GM20000 (cell line): ENCODE measurements at regions not wholly inside any gene's neighbourhood (a gene's known extent, or its start where the extent isn't known, plus 50 kb on each side); places are given as distances from the start of the nearest gene placed in this dataset.
A peak's percentile ranks its signal among the peaks of the same experiment; 100 is the strongest.

ENCODE experiments used
- DNase-seq: peaks from one replicate; pipeline ENCODE4 v3.0.0; 2012; ENCODE audit warnings: low spot score
- TF ChIP-seq, protein P1 (sequence below): IDR thresholded peaks from 2 replicates; pipeline ENCODE4 v1.5.1; 2012; ENCODE audit warnings: mild to moderate bottlenecking, control low read depth; ENCODE audit errors: extremely low read depth, missing control alignments

DNA sequence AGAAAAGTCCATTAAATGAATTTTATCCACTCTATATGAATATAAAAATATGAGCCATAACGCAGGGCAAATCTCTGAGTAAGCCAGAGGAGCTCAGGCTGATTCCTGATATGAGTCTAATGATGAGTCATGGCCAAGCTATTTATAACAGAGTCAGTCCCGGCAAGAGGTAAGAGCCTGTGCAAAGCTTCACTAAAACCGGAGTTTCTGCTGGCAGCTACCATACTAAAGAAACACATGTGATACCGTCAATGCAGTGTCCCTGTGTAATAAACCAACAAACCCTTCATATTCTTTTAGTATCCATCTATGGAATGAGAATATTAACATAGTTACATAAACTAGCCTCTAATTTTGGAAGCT lies 319.4 kb downstream of the KCNC2 start:
- peak; percentile 23 for DNase-seq
- TF ChIP-seq, protein P1, sequence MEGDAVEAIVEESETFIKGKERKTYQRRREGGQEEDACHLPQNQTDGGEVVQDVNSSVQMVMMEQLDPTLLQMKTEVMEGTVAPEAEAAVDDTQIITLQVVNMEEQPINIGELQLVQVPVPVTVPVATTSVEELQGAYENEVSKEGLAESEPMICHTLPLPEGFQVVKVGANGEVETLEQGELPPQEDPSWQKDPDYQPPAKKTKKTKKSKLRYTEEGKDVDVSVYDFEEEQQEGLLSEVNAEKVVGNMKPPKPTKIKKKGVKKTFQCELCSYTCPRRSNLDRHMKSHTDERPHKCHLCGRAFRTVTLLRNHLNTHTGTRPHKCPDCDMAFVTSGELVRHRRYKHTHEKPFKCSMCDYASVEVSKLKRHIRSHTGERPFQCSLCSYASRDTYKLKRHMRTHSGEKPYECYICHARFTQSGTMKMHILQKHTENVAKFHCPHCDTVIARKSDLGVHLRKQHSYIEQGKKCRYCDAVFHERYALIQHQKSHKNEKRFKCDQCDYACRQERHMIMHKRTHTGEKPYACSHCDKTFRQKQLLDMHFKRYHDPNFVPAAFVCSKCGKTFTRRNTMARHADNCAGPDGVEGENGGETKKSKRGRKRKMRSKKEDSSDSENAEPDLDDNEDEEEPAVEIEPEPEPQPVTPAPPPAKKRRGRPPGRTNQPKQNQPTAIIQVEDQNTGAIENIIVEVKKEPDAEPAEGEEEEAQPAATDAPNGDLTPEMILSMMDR, result no peak

DNA sequence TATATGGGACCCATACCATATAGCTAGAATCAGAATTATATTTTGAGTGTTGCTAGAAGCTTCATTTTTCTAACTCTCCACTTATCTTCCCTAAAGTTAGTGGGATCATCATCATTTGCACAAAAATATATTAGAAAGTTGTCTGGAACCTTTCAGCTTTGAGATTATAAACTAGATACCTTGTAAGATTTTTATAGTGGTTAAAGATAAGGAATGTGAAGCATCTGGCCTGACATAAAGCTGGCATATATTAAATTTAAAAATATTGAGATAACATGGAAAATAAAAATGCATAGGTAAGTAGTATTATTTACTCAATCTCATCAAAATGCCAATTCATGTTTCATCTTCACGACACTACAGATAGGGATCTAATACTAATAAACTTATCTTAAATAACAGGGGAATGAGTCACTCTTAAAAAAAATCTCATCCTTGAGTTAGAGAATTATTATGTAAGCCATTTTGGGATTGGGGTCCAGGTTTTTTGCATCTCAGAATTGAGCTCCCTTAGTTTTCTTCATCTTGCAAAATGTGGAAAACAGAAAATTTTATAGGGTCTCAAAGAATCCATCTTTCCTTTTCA lies 318.5 kb downstream of the KCNC2 start:
- TF ChIP-seq, protein P1, result no peak
- no peak for DNase-seq

DNA sequence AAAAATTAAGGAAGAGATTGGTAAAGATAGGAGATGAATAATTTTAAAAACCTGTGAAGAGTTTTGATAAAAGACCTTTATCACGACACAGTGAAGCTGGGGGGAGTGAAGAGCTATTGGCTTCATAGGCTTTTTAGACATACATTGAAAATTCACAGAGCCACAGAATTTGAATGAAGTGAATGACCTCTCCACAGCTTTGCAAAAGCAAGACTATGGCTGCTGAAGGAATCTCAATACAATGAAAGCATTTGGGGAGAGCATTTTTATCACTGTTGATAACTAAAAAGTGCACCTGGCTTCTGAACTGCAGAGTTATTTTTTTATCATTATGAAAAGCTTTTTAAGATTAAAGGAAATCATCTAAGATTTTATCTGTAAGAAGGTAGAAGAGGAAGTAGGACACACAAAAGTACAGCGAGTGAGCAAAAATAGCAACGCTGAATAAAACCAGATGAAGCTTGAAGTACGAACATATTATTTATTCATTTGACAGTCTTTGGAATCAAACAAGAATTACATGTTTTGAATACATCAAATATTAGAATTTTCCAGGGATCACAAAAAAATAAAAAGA lies 317.5 kb downstream of the KCNC2 start:
- TF ChIP-seq, protein P1, result no peak
- no peak for DNase-seq

DNA sequence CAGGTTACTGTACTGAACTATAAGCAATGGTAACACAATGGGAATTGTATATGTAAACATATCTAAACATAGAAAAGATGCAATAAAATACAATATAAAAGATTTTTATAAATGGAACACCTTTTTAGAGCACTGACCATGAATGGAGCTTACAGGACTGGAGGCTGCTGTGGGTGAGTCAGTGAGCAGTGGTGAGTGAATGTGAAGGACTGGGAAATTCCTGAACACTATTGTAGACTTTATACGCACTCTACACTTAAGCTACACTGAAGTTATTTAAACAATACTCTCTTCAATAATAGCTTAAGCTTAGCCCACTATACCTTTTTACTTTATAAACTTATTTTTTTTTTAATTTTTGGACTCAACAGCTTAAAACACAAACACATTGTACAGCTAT lies 313.5 kb downstream of the KCNC2 start:
- no peak for DNase-seq
- TF ChIP-seq, protein P1, result no peak

DNA sequence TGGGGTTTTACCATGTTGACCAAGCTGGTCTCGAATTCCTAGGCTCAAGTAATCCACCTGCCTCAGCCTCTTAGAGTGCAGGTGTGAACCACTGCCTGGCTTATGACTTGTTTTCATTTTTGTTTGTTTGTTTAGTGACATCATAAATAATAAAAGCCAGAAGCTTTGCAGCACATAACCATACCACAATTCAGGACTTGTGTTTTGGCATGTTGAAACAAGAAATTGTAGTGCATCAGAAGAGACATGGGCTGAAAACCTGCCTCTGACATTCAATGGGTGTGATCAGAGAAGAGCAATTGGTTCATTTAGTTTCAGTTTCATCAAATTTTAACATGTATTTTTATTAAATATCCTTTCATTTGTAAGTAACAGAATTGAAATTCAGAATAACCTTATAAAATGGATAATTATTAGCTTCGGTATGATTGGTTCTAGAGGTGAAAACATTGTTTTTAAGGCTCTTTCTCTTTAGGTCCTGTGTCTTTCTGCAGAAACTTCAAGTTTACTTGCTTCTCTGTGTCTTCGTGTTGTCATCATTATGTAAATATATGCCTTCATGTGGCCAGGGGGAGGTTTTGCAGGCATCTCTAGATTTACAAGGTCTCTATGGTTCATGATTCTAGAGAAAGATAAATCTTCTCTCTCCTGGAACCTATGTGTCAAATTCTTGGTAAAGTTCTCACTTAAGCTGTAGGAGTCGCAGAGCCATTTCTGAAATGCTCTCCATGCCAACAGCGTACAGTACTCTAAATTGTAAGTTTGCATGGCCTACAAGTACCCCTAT lies 312.0 kb downstream of the KCNC2 start:
- TF ChIP-seq, protein P1, result no peak
- DNase-seq, result no peak

DNA sequence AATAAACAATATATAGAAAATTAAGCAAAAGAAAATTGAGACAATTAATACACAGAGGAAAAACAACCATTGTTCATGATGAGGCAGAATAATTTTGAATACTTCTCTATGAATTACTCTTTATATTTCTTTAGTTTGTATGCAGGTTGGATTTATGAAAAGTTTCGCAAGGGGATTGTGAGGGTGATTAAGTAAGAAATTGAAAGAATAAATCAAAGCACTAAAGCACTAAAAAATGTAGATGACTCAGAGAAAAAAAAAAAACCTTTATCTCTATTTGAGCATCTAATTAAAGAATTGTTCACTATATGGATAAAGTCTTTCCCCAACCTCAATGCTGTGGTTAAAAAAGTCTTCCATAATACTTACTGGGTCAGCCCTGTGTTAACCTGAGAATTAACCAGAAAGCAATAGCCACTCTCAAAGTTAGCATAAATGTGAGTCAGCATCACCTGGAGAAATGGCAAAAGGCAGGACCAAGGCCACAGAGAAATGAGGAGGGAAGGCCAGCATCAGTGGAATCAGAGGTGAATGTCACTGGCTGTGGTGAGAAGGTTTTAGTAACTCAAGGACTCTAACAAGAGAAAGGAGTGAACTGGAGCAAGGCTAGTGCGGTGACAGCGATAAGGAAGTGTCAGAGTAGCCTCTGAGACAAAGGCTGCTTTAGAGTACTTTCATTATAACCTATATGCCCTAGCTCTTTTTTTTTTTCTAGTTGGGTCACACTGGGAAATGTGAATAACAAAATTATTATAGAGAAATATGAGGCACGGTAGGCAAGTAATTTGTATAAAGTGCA lies 310.4 kb downstream of the KCNC2 start:
- DNase-seq, result no peak
- TF ChIP-seq, protein P1, result no peak
